ENCODE measurements at regions not wholly inside any gene's neighbourhood (a gene's known extent, or its start where the extent isn't known, plus 50 kb on each side); places are given as distances from the start of the nearest gene placed in this dataset.

GRCh38 chr6:169157197-169158148, 96.2 kb downstream of the THBS2 start:
- H3K9me3 Mint-ChIP-seq (ENCODE audit: unreplicated experiment), result peaks cover 7% of the 10 kb centered on the region
- no TSS peak for BruUV-seq (replicated peaks)
- POLR2A ChIA-PET, result no interaction called here

GRCh38 chr6:169156793-169157147, 96.9 kb downstream of the THBS2 start:
- Mint-ChIP-seq H3K27me3 (ENCODE audit: insufficient read depth, unreplicated experiment) (no peaks in the 10 kb centered on the region), H3K9me3 (ENCODE audit: unreplicated experiment) (peaks cover 7% of the 10 kb centered on the region), H3K27ac (ENCODE audit: low read depth, unreplicated experiment) (no peak overlapping the region), H3K4me3 (ENCODE audit: unreplicated experiment) (no peak overlapping the region), H3K36me3 (ENCODE audit: insufficient read depth, unreplicated experiment) (no peaks in the 10 kb centered on the region), H3K4me1 (ENCODE audit: insufficient read depth, unreplicated experiment) (peaks cover 7% of the 10 kb centered on the region)
- ChIA-PET POLR2A (no interaction called here), CTCF (no interaction called here)
- intact Hi-C loops (cut with micrococcal nuclease), result no loop called here
- TF ChIP-seq CTCF (IDR thresholded peaks at IDR 0.05; ENCODE audit: unreplicated experiment), result no peak
- DNase-seq (ENCODE audit: unreplicated experiment), result no peak
- BruUV-seq (replicated peaks), result no TSS peak

More at GRCh38 chr6:169157197-169158148, 96.2 kb downstream of the THBS2 start:
- DNase-seq (ENCODE audit: unreplicated experiment), result no peak
- CTCF ChIA-PET, result no interaction called here
- H3K4me1 Mint-ChIP-seq (ENCODE audit: insufficient read depth, unreplicated experiment), result peaks cover 14% of the 10 kb centered on the region
- no peak for TF ChIP-seq CTCF (IDR thresholded peaks at IDR 0.05; ENCODE audit: unreplicated experiment)
- H3K27me3 Mint-ChIP-seq (ENCODE audit: insufficient read depth, unreplicated experiment), result no peaks in the 10 kb centered on the region
- intact Hi-C loops (cut with micrococcal nuclease), result no loop called here
- H3K27ac Mint-ChIP-seq (ENCODE audit: low read depth, unreplicated experiment), result no peak overlapping the region
- no peak overlapping the region for H3K4me3 Mint-ChIP-seq (ENCODE audit: unreplicated experiment)
- H3K36me3 Mint-ChIP-seq (ENCODE audit: insufficient read depth, unreplicated experiment), result no peaks in the 10 kb centered on the region

- H3K9me3 Mint-ChIP-seq (ENCODE audit: unreplicated experiment), result peaks cover 7% of the 10 kb centered on the region
- H3K27ac Mint-ChIP-seq (ENCODE audit: low read depth, unreplicated experiment), result no peak overlapping the region
- ChIA-PET POLR2A (no interaction called here), CTCF (no interaction called here)
- H3K4me1 Mint-ChIP-seq (ENCODE audit: insufficient read depth, unreplicated experiment), result peaks cover 5% of the 10 kb centered on the region
- no peak overlapping the region for H3K4me3 Mint-ChIP-seq (ENCODE audit: unreplicated experiment)
- H3K27me3 Mint-ChIP-seq (ENCODE audit: insufficient read depth, unreplicated experiment), result no peaks in the 10 kb centered on the region
- no peak for TF ChIP-seq CTCF (IDR thresholded peaks at IDR 0.05; ENCODE audit: unreplicated experiment)
- intact Hi-C loops (cut with micrococcal nuclease), result no loop called here
- no peaks in the 10 kb centered on the region for H3K36me3 Mint-ChIP-seq (ENCODE audit: insufficient read depth, unreplicated experiment)
- DNase-seq (ENCODE audit: unreplicated experiment), result no peak
- BruUV-seq (replicated peaks), result no TSS peak
Measured at GRCh38 chr6:169156108-169156792, 97.4 kb downstream of the THBS2 start.

GRCh38 chr6:169155481-169155880, 98.2 kb downstream of the THBS2 start:
- Mint-ChIP-seq H3K9me3 (ENCODE audit: unreplicated experiment) (peaks cover 7% of the 10 kb centered on the region), H3K27me3 (ENCODE audit: insufficient read depth, unreplicated experiment) (no peaks in the 10 kb centered on the region), H3K27ac (ENCODE audit: low read depth, unreplicated experiment) (no peak overlapping the region), H3K36me3 (ENCODE audit: insufficient read depth, unreplicated experiment) (no peaks in the 10 kb centered on the region), H3K4me1 (ENCODE audit: insufficient read depth, unreplicated experiment) (peaks cover 5% of the 10 kb centered on the region), H3K4me3 (ENCODE audit: unreplicated experiment) (no peak overlapping the region)
- DNase-seq (ENCODE audit: unreplicated experiment), result no peak
- no TSS peak for BruUV-seq (replicated peaks)
- intact Hi-C loops (cut with micrococcal nuclease), result no loop called here
- no peak for TF ChIP-seq CTCF (IDR thresholded peaks at IDR 0.05; ENCODE audit: unreplicated experiment)
- POLR2A ChIA-PET, result no interaction called here
- CTCF ChIA-PET, result no interaction called here

All from MCF 10A (cell line).